MM.1S (cell line): ENCODE measurements at regions not wholly inside any gene's neighbourhood (a gene's known extent, or its start where the extent isn't known, plus 50 kb on each side); places are given as distances from the start of the nearest gene placed in this dataset.

Experiments used
- DNase-seq: peaks from one replicate; pipeline ENCODE4 v3.0.0-alpha.2; 2015
- H2AFZ ChIP-seq: fragments of 300-600 bp; sonication (generic); 2 replicates; pipeline ENCODE4 v1.6.0; 2016; ENCODE audit warnings: antibody characterized with exemption, low read length
- H3F3A ChIP-seq: fragments of 300-600 bp; sonication (generic); 2 replicates; pipeline ENCODE4 v1.6.1; 2016; ENCODE audit warnings: mild to moderate bottlenecking, antibody characterized with exemption, low read length, moderate library complexity, mixed read lengths; ENCODE audit not compliant: insufficient read depth
- H3K27ac ChIP-seq: fragments of 300-600 bp; sonication (generic); 2 replicates; pipeline ENCODE4 v1.5.1; 2016; ENCODE audit warnings: mild to moderate bottlenecking, low read length
- H3K27me3 ChIP-seq: fragments of 300-600 bp; sonication (generic); replicated peaks from 2 replicates; pipeline ENCODE4 v1.6.0; 2016; ENCODE audit warnings: low read length; ENCODE audit not compliant: insufficient read depth
- H3K36me3 ChIP-seq: fragments of 300-600 bp; sonication (generic); replicated peaks from 2 replicates; pipeline ENCODE4 v1.6.1; 2016; ENCODE audit warnings: mild to moderate bottlenecking, low read length, mixed read lengths; ENCODE audit not compliant: insufficient read depth
- H3K4me1 ChIP-seq: fragments of 300-600 bp; sonication (generic); 2 replicates; pipeline ENCODE4 v1.6.1; 2016; ENCODE audit warnings: low read length, mixed read lengths
- H3K4me2 ChIP-seq: fragments of 300-600 bp; sonication (generic); 2 replicates; pipeline ENCODE4 v1.6.0; 2016; ENCODE audit warnings: low read depth, low read length
- H3K4me3 ChIP-seq: fragments of 300-600 bp; sonication (generic); 2 replicates; pipeline ENCODE4 v1.5.1; 2016; ENCODE audit warnings: low read length, mixed read lengths
- H3K79me2 ChIP-seq: fragments of 300-600 bp; sonication (generic); 2 replicates; pipeline ENCODE4 v1.6.1; 2016; ENCODE audit warnings: mixed run types, low read length, mixed read lengths
- H3K9ac ChIP-seq: fragments of 300-600 bp; sonication (generic); 2 replicates; pipeline ENCODE4 v1.6.1; 2016; ENCODE audit warnings: low read length, mixed read lengths
- H3K9me2 ChIP-seq: fragments of 300-600 bp; sonication (generic); replicated peaks from 2 replicates; pipeline ENCODE4 v1.6.1; 2016; ENCODE audit warnings: mild to moderate bottlenecking, low read length, mixed read lengths; ENCODE audit not compliant: insufficient read depth
- H3K9me3 ChIP-seq: fragments of 300-600 bp; sonication (generic); replicated peaks from 2 replicates; pipeline ENCODE4 v1.6.1; 2016; ENCODE audit warnings: mild to moderate bottlenecking, low read length, mixed read lengths; ENCODE audit not compliant: insufficient read depth
- H4K20me1 ChIP-seq: fragments of 300-600 bp; sonication (generic); 2 replicates; pipeline ENCODE4 v1.6.1; 2016; ENCODE audit warnings: mild to moderate bottlenecking, low read length, moderate library complexity, mixed read lengths; ENCODE audit not compliant: insufficient read depth
- CTCF ChIP-seq: fragments of 300-600 bp; sonication (generic); IDR thresholded peaks from 2 replicates; pipeline ENCODE4 v1.5.1; 2016; ENCODE audit warnings: antibody characterized with exemption, low read length, mixed read lengths
- EZH2 ChIP-seq: fragments of 300-600 bp; sonication (generic); optimal IDR thresholded peaks from 2 replicates; pipeline ENCODE3; 2017; ENCODE audit warnings: low read depth, mild to moderate bottlenecking, antibody characterized with exemption, low read length, mixed read lengths
- EZH2phosphoT487 ChIP-seq: fragments of 300-600 bp; sonication (generic); IDR thresholded peaks from 2 replicates; pipeline ENCODE4 v1.6.1; 2018; ENCODE audit warnings: antibody characterized with exemption, low read length

GRCh38 chr6:77573843-77574242 lies 79.0 kb upstream of the MEI4 start:
- Histone ChIP-seq H3K9me3 (no peaks in the 10 kb centered on the region), H3K79me2 (no peaks in the 10 kb centered on the region), H2AFZ (no peak overlapping the region), H4K20me1 (no peaks in the 10 kb centered on the region), H3K9me2 (no peaks in the 10 kb centered on the region), H3K27me3 (no peaks in the 10 kb centered on the region), H3K4me1 (no peaks in the 10 kb centered on the region), H3K4me3 (no peak overlapping the region), H3K4me2 (no peak overlapping the region), H3K27ac (no peak overlapping the region), H3F3A (no peaks in the 10 kb centered on the region), H3K36me3 (no peaks in the 10 kb centered on the region), H3K9ac (no peak overlapping the region)
- DNase-seq, result no peak
- TF ChIP-seq EZH2 (no peak), EZH2phosphoT487 (no peak), CTCF (no peak)

GRCh38 chr6:77587963-77588362 lies 64.9 kb upstream of the MEI4 start:
- H3K4me1 ChIP-seq, result peaks cover 3% of the 10 kb centered on the region; the same call in 1 of the 2 replicates
- no peaks in the 10 kb centered on the region for H3K9me2 ChIP-seq
- no peaks in the 10 kb centered on the region for H3K27me3 ChIP-seq
- no peak overlapping the region for H3K9ac ChIP-seq
- H3K27ac ChIP-seq, result peak overlapping the region; percentile 14; the same call in 1 of the 2 replicates
- peak overlapping the region; percentile 22; the same call in 1 of the 2 replicates for H3K4me2 ChIP-seq
- H2AFZ ChIP-seq, result no peak overlapping the region
- H3K9me3 ChIP-seq, result no peaks in the 10 kb centered on the region
- peak; percentile 62 for DNase-seq
- TF ChIP-seq CTCF, result no peak
- no peaks in the 10 kb centered on the region for H4K20me1 ChIP-seq
- no peaks in the 10 kb centered on the region for H3F3A ChIP-seq
- H3K4me3 ChIP-seq, result no peak overlapping the region
- H3K79me2 ChIP-seq, result no peaks in the 10 kb centered on the region
- H3K36me3 ChIP-seq, result no peaks in the 10 kb centered on the region
